NCI-H128 (cell line): ENCODE measurements at regions not wholly inside any gene's neighbourhood (a gene's known extent, or its start where the extent isn't known, plus 50 kb on each side); places are given as distances from the start of the nearest gene placed in this dataset.

Source experiments
- DNase-seq: peaks from one replicate; lab custom pipeline; 2025; ENCODE audit not compliant: unreplicated experiment; lab: John Stamatoyannopoulos, UW

- DNase-seq: no peak
Measured at GRCh38 chr15:52923626-52924025, 133.5 kb upstream of the ONECUT1 start.

GRCh38 chr15:52922871-52923270, 132.7 kb upstream of the ONECUT1 start:
- DNase-seq: no peak

GRCh38 chr15:52912172-52912571, 122.0 kb upstream of the ONECUT1 start:
- no peak for DNase-seq

- no peak for DNase-seq
Measured at GRCh38 chr15:52893338-52893737, 103.2 kb upstream of the ONECUT1 start.

- no peak for DNase-seq
Measured at GRCh38 chr15:52879904-52880303, 89.8 kb upstream of the ONECUT1 start.

GRCh38 chr15:52879145-52879544, 89.0 kb upstream of the ONECUT1 start:
- DNase-seq: no peak

GRCh38 chr15:52876991-52877663, 87.0 kb upstream of the ONECUT1 start:
- DNase-seq: no peak

GRCh38 chr15:52872036-52872818, 82.1 kb upstream of the ONECUT1 start:
- DNase-seq: no peak

- no peak for DNase-seq
Measured at GRCh38 chr15:52870015-52870414, 79.9 kb upstream of the ONECUT1 start.

GRCh38 chr15:52866698-52867097, 76.6 kb upstream of the ONECUT1 start:
- no peak for DNase-seq

GRCh38 chr15:52862677-52863076, 72.5 kb upstream of the ONECUT1 start:
- DNase-seq: no peak

GRCh38 chr15:52858782-52859176, 68.6 kb upstream of the ONECUT1 start:
- no peak for DNase-seq

GRCh38 chr15:52857937-52858781, 68.0 kb upstream of the ONECUT1 start:
- DNase-seq: peak; percentile 30

GRCh38 chr15:52857471-52857870, 67.3 kb upstream of the ONECUT1 start:
- no peak for DNase-seq

GRCh38 chr15:52856286-52856685, 66.2 kb upstream of the ONECUT1 start:
- no peak for DNase-seq

GRCh38 chr15:52855157-52855556, 65.0 kb upstream of the ONECUT1 start:
- DNase-seq: no peak

- no peak for DNase-seq
Measured at GRCh38 chr15:52844823-52845222, 54.7 kb upstream of the ONECUT1 start.
